ENCODE measurements at regions not wholly inside any gene's neighbourhood (a gene's known extent, or its start where the extent isn't known, plus 50 kb on each side); places are given as distances from the start of the nearest gene placed in this dataset.

- H2AK5ac ChIP-seq (ENCODE audit: low read depth, low read length): no peak overlapping the region
- intact Hi-C loops (cut with micrococcal nuclease): no loop called here
- no peak overlapping the region for H4K8ac ChIP-seq (ENCODE audit: low read depth in 2 of 2, low read length in 2 of 2)
- BruUV-seq (replicated peaks): no TSS peak
- no peaks in the 10 kb centered on the region for H3K9me1 ChIP-seq (ENCODE audit: insufficient read depth, low read length)
- no peak overlapping the region for H2AK9ac ChIP-seq (replicated peaks; ENCODE audit: low read depth, low read length, poor library complexity)
- no peak overlapping the region for H3K56ac ChIP-seq (ENCODE audit: extremely low read depth, insufficient read depth, low read length)
- H3K9ac ChIP-seq (ENCODE audit: low read depth, low read length): no peak overlapping the region
- no peak overlapping the region for H2BK20ac ChIP-seq (ENCODE audit: low read depth, low read length)
- H3K23ac ChIP-seq (ENCODE audit: low read depth, low read length): no peak overlapping the region
- dilution Hi-C loops (cut with HindIII; ENCODE audit: low sequenced_read_pairs, unreplicated experiment): no loop called here
- H3K36me3 ChIP-seq (ENCODE audit: control insufficient read depth, insufficient read depth, low read length): no peaks in the 10 kb centered on the region
- in situ Hi-C loops (cut with MboI; ENCODE audit: low sequenced_read_pairs): no loop called here
- ChIA-PET CTCF (no interaction called here), POLR2A (ENCODE audit: unreplicated experiment) (no interaction called here)
- no peak overlapping the region for H2BK5ac ChIP-seq (ENCODE audit: low read depth, low read length, poor library complexity, severe bottlenecking)
- no peak overlapping the region for H3K27ac ChIP-seq (ENCODE audit: insufficient read depth, low read length)
- no peak overlapping the region for H4K5ac ChIP-seq (ENCODE audit: low read depth, low read length)
- H3K4ac ChIP-seq (ENCODE audit: low read depth, low read length): no peak overlapping the region
- H3K9me3 ChIP-seq (ENCODE audit: control insufficient read depth, insufficient read depth, low read length): no peaks in the 10 kb centered on the region
- no peaks in the 10 kb centered on the region for H3K79me1 ChIP-seq (ENCODE audit: low read depth in 1 of 2, low read length in 2 of 2)
- WGBS, 2 experiments (ENCODE audit: extremely low coverage in 2 of 2, insufficient read length in 1 of 2): 60% methylated on average over 1 of the region's 1 CpG; no CpG with 5 or more reads in 1 of the 2 experiments
- peaks cover 9% of the 10 kb centered on the region for H3K27me3 ChIP-seq (ENCODE audit: control insufficient read depth, insufficient read depth, low read length)
- no peak overlapping the region for H2BK15ac ChIP-seq (ENCODE audit: low read depth, low read length)
- H3K18ac ChIP-seq (ENCODE audit: low read depth, low read length): no peak overlapping the region
- no peak overlapping the region for H3K14ac ChIP-seq (replicated peaks; ENCODE audit: low read depth, low read length)
- TF ChIP-seq CHD1 (IDR thresholded peaks at IDR 0.05; ENCODE audit: low read depth, low read length) (no peak), MXI1 (IDR thresholded peaks at IDR 0.05; ENCODE audit: borderline replicate concordance, low read depth, low read length) (no peak), RFX5 (IDR thresholded peaks at IDR 0.05; ENCODE audit: low read depth, low read length) (no peak), RAD21 (IDR thresholded peaks at IDR 0.05; ENCODE audit: low read length) (no peak), SMC3 (IDR thresholded peaks at IDR 0.05; ENCODE audit: low read depth, low read length) (no peak), POLR2A (IDR thresholded peaks at IDR 0.05; ENCODE audit: low read depth, low read length) (no peak), MAFK (IDR thresholded peaks at IDR 0.05; ENCODE audit: low read depth, low read length) (no peak), RCOR1 (IDR thresholded peaks at IDR 0.05; ENCODE audit: insufficient replicate concordance, low read length) (no peak), MAZ (IDR thresholded peaks at IDR 0.05; ENCODE audit: borderline replicate concordance, low read depth, low read length) (no peak), CTCF (conservative IDR thresholded peaks at IDR 0.05; ENCODE audit: low read depth, low read length) (no peak)
- TF ChIP-seq, protein P1, sequence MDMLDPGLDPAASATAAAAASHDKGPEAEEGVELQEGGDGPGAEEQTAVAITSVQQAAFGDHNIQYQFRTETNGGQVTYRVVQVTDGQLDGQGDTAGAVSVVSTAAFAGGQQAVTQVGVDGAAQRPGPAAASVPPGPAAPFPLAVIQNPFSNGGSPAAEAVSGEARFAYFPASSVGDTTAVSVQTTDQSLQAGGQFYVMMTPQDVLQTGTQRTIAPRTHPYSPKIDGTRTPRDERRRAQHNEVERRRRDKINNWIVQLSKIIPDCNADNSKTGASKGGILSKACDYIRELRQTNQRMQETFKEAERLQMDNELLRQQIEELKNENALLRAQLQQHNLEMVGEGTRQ (IDR thresholded peaks at IDR 0.05; ENCODE audit: low read depth, low read length): no peak
- TF ChIP-seq, protein P2, sequence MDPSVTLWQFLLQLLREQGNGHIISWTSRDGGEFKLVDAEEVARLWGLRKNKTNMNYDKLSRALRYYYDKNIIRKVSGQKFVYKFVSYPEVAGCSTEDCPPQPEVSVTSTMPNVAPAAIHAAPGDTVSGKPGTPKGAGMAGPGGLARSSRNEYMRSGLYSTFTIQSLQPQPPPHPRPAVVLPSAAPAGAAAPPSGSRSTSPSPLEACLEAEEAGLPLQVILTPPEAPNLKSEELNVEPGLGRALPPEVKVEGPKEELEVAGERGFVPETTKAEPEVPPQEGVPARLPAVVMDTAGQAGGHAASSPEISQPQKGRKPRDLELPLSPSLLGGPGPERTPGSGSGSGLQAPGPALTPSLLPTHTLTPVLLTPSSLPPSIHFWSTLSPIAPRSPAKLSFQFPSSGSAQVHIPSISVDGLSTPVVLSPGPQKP (IDR thresholded peaks at IDR 0.05; ENCODE audit: borderline replicate concordance, low read depth, low read length): no peak
- H4K91ac ChIP-seq (ENCODE audit: insufficient read depth, low read depth, low read length): no peak overlapping the region
- H3K4me1 ChIP-seq (ENCODE audit: control insufficient read depth, insufficient read depth, low read length): no peaks in the 10 kb centered on the region
- H2AFZ ChIP-seq (replicated peaks; ENCODE audit: low read length, poor library complexity): no peak overlapping the region
- H3K4me3 ChIP-seq (ENCODE audit: insufficient read depth, low read depth, low read length): no peak overlapping the region
- ATAC-seq (ENCODE audit: low read depth): no peak
- no peak for DNase-seq
- no peak overlapping the region for H3K4me2 ChIP-seq (ENCODE audit: low read depth, low read length)
- H2BK120ac ChIP-seq (ENCODE audit: low read depth, low read length): no peak overlapping the region
- H4K20me1 ChIP-seq (ENCODE audit: insufficient read depth, low read length): no peaks in the 10 kb centered on the region; the same call in 1 of the 2 replicates
Measured at GRCh38 chrX:39320165-39320564, 518.9 kb downstream of the MID1IP1 start.

All from IMR-90 (cell line).